Liver (tissue), 8 donors: ENCODE measurements at regions not wholly inside any gene's neighbourhood (a gene's known extent, or its start where the extent isn't known, plus 50 kb on each side); places are given as distances from the start of the nearest gene placed in this dataset.

ENCODE experiments used
- DNase-seq: peaks from one replicate; pipeline ENCODE4 v3.0.0-alpha.2; 2017; ENCODE audit warnings: low spot score
- H3K27ac ChIP-seq, 2 donors: one replicate each; pipeline ENCODE4 v1.7.0; 2013; ENCODE audit warnings: inconsistent platforms in 2 of 2, low read length in 2 of 2, control low read depth in 1 of 2, low read depth in 1 of 2, mild to moderate bottlenecking in 1 of 2
- H3K27me3 ChIP-seq, 4 donors: one replicate each; pipeline versions ENCODE4 v1.6.1 to v1.7.0; 2013; ENCODE audit warnings: low read length in 3 of 4, inconsistent platforms in 1 of 4, mild to moderate bottlenecking in 1 of 4, moderate library complexity in 1 of 4; ENCODE audit not compliant: control insufficient read depth in 4 of 4, insufficient read depth in 4 of 4
- H3K36me3 ChIP-seq, 4 donors: one replicate each; pipeline versions ENCODE4 v1.6.1 to v1.7.0; 2013; ENCODE audit warnings: low read length in 3 of 4, mild to moderate bottlenecking in 3 of 4, low read depth in 1 of 4, moderate library complexity in 1 of 4; ENCODE audit not compliant: control insufficient read depth in 4 of 4, insufficient read depth in 3 of 4
- H3K4me1 ChIP-seq, 4 donors: one replicate each; pipeline versions ENCODE4 v1.6.1 to v1.7.0; 2013; ENCODE audit warnings: low read length in 3 of 4, mild to moderate bottlenecking in 3 of 4, moderate library complexity in 1 of 4; ENCODE audit not compliant: control insufficient read depth in 4 of 4, insufficient read depth in 4 of 4
- H3K4me3 ChIP-seq, 3 donors: one replicate each; pipeline versions ENCODE4 v1.6.1 to v1.7.0; 2013; ENCODE audit warnings: low read length in 3 of 3, control low read depth in 1 of 3, low read depth in 1 of 3, mild to moderate bottlenecking in 1 of 3
- H3K9ac ChIP-seq, 2 donors: one replicate each; pipeline ENCODE4 v1.7.0; 2013; ENCODE audit warnings: low read length in 2 of 2, mild to moderate bottlenecking in 2 of 2, moderate library complexity in 2 of 2, control low read depth in 1 of 2, low read depth in 1 of 2
- H3K9me3 ChIP-seq, 4 donors: one replicate each; pipeline versions ENCODE4 v1.6.1 to v1.7.0; 2013; ENCODE audit warnings: low read length in 3 of 4; ENCODE audit not compliant: control insufficient read depth in 4 of 4
- EGR1 ChIP-seq, 2 donors: IDR thresholded peaks; 2 replicates each; pipeline ENCODE4 v1.6.1; 2016 to 2018; ENCODE audit warnings: antibody characterized with exemption in 2 of 2, low read depth in 2 of 2
- FOXA1 ChIP-seq: IDR thresholded peaks from 2 replicates; pipeline ENCODE4 v1.6.1; 2016; ENCODE audit warnings: antibody characterized with exemption
- FOXA2 ChIP-seq: IDR thresholded peaks from 2 replicates; pipeline ENCODE4 v1.6.1; 2016; ENCODE audit warnings: antibody characterized with exemption
- GABPA ChIP-seq, 2 donors: IDR thresholded peaks in 1 of 2; conservative IDR thresholded peaks in 1 of 2; 2 replicates each; pipeline ENCODE4 v1.6.1; 2016; ENCODE audit warnings: antibody characterized with exemption in 2 of 2, mild to moderate bottlenecking in 1 of 2, moderate library complexity in 1 of 2
- HNF4A ChIP-seq, 2 donors: conservative IDR thresholded peaks; 2 replicates each; pipeline ENCODE4 v1.6.1; 2016; ENCODE audit warnings: antibody characterized with exemption in 2 of 2, mild to moderate bottlenecking in 2 of 2
- HNF4G ChIP-seq: IDR thresholded peaks from 2 replicates; pipeline ENCODE4 v1.6.1; 2016; ENCODE audit warnings: antibody characterized with exemption
- JUND ChIP-seq, 2 donors: IDR thresholded peaks; 2 replicates each; pipeline ENCODE4 v1.6.1; 2016; ENCODE audit warnings: antibody characterized with exemption in 2 of 2
- NR2F2 ChIP-seq: IDR thresholded peaks from 2 replicates; pipeline ENCODE4 v1.6.1; 2016; ENCODE audit warnings: antibody characterized with exemption
- RAD21 ChIP-seq, 2 donors: IDR thresholded peaks; 2 replicates each; pipeline ENCODE4 v1.6.1; 2016; ENCODE audit warnings: antibody characterized with exemption in 2 of 2, mild to moderate bottlenecking in 2 of 2
- RXRA ChIP-seq, 2 donors: IDR thresholded peaks; 2 replicates each; pipeline ENCODE4 v1.6.1; 2017 to 2018; ENCODE audit warnings: antibody characterized with exemption in 2 of 2, mild to moderate bottlenecking in 1 of 2
- SP1 ChIP-seq: IDR thresholded peaks from 2 replicates; pipeline ENCODE4 v1.6.1; 2018; ENCODE audit warnings: antibody characterized with exemption, mild to moderate bottlenecking
- TAF1 ChIP-seq: conservative IDR thresholded peaks from 2 replicates; pipeline ENCODE4 v1.6.1; 2016; ENCODE audit warnings: antibody characterized with exemption, mild to moderate bottlenecking
- YY1 ChIP-seq: IDR thresholded peaks from 2 replicates; pipeline ENCODE4 v1.6.1; 2016; ENCODE audit warnings: antibody characterized with exemption, mild to moderate bottlenecking
- WGBS: extraction: QIAGEN DNeasy Blood & Tissue Kit; methylation state at CpG from one replicate; pipeline ENCODE4 v1.1.7; 2013; 5-methylcytosine and 5-hydroxymethylcytosine counted together
- TF ChIP-seq, protein P1 (sequence below): IDR thresholded peaks from 2 replicates; pipeline ENCODE4 v1.6.1; 2016; ENCODE audit warnings: antibody characterized with exemption
- TF ChIP-seq, protein P2 (sequence below): IDR thresholded peaks from 2 replicates; pipeline ENCODE4 v1.6.1; 2016; ENCODE audit warnings: antibody characterized with exemption
- TF ChIP-seq, protein P3 (sequence below): IDR thresholded peaks from 2 replicates; pipeline ENCODE4 v1.6.1; 2016; ENCODE audit warnings: antibody characterized with exemption, mild to moderate bottlenecking
- TF ChIP-seq, protein P4 (sequence below): fragments of 150-350 bp; IDR thresholded peaks from 2 replicates; pipeline ENCODE4 v1.5.1; 2017; ENCODE audit warnings: improper control_type of control experiment, low read depth, low read length; ENCODE audit not compliant: missing input control
- TF ChIP-seq, protein P5 (sequence below): IDR thresholded peaks from 2 replicates; pipeline ENCODE4 v1.6.1; 2016; ENCODE audit warnings: antibody characterized with exemption
- donor health status: healthy.
- donor health status: healthy.
- donor health status: healthy.
- donor health status: healthy.
- donor health status: healthy.

DNA sequence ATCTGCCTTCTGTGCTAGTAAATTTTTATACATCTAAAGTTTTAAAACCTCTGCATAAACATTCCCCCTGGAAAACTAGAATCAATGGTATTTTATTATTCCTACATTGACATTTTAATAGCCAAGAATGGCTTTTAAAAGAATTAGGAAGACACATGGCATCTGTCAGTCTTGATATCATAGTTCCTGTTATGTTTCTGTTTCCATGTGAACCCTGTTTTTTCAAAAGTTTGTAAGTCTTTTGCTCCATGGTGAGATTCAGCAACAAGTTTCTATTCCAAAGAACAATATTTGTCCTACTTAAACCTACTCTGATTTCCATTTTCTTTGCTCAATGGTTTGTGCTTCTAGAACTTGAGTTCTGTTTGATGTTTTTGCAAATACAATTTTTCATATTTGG, 95.2 kb downstream of the PLEKHG1 start:
- TF ChIP-seq TAF1, result no peak
- TF ChIP-seq HNF4A (conservative IDR thresholded peaks at IDR 0.05), result no peak
- TF ChIP-seq FOXA1, result no peak
- no peak for TF ChIP-seq RXRA (IDR thresholded peaks at IDR 0.05)
- TF ChIP-seq SP1, result no peak
- TF ChIP-seq YY1, result no peak
- TF ChIP-seq, protein P1, sequence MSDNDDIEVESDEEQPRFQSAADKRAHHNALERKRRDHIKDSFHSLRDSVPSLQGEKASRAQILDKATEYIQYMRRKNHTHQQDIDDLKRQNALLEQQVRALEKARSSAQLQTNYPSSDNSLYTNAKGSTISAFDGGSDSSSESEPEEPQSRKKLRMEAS, result no peak
- no peak for TF ChIP-seq FOXA2
- TF ChIP-seq JUND (IDR thresholded peaks at IDR 0.05), result no peak
- TF ChIP-seq, protein P2, sequence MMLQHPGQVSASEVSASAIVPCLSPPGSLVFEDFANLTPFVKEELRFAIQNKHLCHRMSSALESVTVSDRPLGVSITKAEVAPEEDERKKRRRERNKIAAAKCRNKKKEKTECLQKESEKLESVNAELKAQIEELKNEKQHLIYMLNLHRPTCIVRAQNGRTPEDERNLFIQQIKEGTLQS, result no peak
- TF ChIP-seq, protein P3, sequence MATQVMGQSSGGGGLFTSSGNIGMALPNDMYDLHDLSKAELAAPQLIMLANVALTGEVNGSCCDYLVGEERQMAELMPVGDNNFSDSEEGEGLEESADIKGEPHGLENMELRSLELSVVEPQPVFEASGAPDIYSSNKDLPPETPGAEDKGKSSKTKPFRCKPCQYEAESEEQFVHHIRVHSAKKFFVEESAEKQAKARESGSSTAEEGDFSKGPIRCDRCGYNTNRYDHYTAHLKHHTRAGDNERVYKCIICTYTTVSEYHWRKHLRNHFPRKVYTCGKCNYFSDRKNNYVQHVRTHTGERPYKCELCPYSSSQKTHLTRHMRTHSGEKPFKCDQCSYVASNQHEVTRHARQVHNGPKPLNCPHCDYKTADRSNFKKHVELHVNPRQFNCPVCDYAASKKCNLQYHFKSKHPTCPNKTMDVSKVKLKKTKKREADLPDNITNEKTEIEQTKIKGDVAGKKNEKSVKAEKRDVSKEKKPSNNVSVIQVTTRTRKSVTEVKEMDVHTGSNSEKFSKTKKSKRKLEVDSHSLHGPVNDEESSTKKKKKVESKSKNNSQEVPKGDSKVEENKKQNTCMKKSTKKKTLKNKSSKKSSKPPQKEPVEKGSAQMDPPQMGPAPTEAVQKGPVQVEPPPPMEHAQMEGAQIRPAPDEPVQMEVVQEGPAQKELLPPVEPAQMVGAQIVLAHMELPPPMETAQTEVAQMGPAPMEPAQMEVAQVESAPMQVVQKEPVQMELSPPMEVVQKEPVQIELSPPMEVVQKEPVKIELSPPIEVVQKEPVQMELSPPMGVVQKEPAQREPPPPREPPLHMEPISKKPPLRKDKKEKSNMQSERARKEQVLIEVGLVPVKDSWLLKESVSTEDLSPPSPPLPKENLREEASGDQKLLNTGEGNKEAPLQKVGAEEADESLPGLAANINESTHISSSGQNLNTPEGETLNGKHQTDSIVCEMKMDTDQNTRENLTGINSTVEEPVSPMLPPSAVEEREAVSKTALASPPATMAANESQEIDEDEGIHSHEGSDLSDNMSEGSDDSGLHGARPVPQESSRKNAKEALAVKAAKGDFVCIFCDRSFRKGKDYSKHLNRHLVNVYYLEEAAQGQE, result no peak
- no peak for TF ChIP-seq EGR1 (IDR thresholded peaks at IDR 0.05; ENCODE audit: low read depth in 2 of 2)
- TF ChIP-seq HNF4G, result no peak
- no peak for TF ChIP-seq GABPA (IDR thresholded peaks at IDR 0.05 in 1 of 2, conservative IDR thresholded peaks at IDR 0.05 in 1 of 2)
- TF ChIP-seq, protein P4, sequence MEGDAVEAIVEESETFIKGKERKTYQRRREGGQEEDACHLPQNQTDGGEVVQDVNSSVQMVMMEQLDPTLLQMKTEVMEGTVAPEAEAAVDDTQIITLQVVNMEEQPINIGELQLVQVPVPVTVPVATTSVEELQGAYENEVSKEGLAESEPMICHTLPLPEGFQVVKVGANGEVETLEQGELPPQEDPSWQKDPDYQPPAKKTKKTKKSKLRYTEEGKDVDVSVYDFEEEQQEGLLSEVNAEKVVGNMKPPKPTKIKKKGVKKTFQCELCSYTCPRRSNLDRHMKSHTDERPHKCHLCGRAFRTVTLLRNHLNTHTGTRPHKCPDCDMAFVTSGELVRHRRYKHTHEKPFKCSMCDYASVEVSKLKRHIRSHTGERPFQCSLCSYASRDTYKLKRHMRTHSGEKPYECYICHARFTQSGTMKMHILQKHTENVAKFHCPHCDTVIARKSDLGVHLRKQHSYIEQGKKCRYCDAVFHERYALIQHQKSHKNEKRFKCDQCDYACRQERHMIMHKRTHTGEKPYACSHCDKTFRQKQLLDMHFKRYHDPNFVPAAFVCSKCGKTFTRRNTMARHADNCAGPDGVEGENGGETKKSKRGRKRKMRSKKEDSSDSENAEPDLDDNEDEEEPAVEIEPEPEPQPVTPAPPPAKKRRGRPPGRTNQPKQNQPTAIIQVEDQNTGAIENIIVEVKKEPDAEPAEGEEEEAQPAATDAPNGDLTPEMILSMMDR, result no peak
- TF ChIP-seq, protein P5, sequence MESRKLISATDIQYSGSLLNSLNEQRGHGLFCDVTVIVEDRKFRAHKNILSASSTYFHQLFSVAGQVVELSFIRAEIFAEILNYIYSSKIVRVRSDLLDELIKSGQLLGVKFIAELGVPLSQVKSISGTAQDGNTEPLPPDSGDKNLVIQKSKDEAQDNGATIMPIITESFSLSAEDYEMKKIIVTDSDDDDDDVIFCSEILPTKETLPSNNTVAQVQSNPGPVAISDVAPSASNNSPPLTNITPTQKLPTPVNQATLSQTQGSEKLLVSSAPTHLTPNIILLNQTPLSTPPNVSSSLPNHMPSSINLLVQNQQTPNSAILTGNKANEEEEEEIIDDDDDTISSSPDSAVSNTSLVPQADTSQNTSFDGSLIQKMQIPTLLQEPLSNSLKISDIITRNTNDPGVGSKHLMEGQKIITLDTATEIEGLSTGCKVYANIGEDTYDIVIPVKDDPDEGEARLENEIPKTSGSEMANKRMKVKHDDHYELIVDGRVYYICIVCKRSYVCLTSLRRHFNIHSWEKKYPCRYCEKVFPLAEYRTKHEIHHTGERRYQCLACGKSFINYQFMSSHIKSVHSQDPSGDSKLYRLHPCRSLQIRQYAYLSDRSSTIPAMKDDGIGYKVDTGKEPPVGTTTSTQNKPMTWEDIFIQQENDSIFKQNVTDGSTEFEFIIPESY, result no peak
- TF ChIP-seq RAD21 (IDR thresholded peaks at IDR 0.05), result no peak
- no peak for TF ChIP-seq NR2F2
- Histone ChIP-seq H3K9me3 (no peaks in the 10 kb centered on the region), H3K4me3 (no peak overlapping the region), H3K9ac (no peak overlapping the region), H3K36me3 (no peaks in the 10 kb centered on the region), H3K27ac (no peak overlapping the region), H3K4me1 (peaks cover 2 to 8% (median 5%) of the 10 kb centered on the region in 4 donors), H3K27me3 (no peaks in the 10 kb centered on the region)
- no peak for DNase-seq

DNA sequence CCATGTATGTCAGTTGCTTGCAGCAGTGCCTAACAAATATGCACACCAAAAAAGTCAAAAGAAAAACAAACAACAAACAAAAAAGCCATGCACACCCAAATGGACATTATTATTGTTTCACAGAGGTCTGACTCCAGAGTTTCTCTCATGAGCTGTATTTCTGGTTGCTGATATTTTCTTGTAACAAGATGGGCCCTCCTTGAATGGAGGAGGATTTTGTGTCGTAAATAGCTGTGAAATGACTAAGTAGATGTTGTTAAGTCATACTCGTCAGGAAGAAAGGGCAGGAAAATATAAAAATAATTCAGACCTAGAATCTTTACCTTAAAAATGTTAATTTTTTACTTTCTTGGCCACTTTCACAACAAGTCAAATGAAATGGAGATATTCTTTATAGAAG, 96.0 kb downstream of the PLEKHG1 start:
- Histone ChIP-seq H3K27ac (no peak overlapping the region), H3K36me3 (no peaks in the 10 kb centered on the region), H3K4me1 (peaks cover 2 to 8% (median 5%) of the 10 kb centered on the region in 4 donors), H3K9ac (no peak overlapping the region), H3K27me3 (no peaks in the 10 kb centered on the region), H3K4me3 (no peak overlapping the region), H3K9me3 (no peaks in the 10 kb centered on the region)
- 87% methylated on average over 2 of the region's 2 CpGs for WGBS
- DNase-seq, result no peak
- TF ChIP-seq FOXA2 (no peak), JUND (IDR thresholded peaks at IDR 0.05) (no peak), FOXA1 (no peak), NR2F2 (no peak), HNF4G (no peak), HNF4A (conservative IDR thresholded peaks at IDR 0.05) (no peak), RAD21 (IDR thresholded peaks at IDR 0.05) (no peak), RXRA (IDR thresholded peaks at IDR 0.05) (no peak), TAF1 (no peak), YY1 (no peak), EGR1 (IDR thresholded peaks at IDR 0.05; ENCODE audit: low read depth in 2 of 2) (no peak)
- TF ChIP-seq, protein P1, result no peak
- TF ChIP-seq, protein P3, result no peak
- TF ChIP-seq, protein P4, result no peak
